ENCODE measurements at regions not wholly inside any gene's neighbourhood (a gene's known extent, or its start where the extent isn't known, plus 50 kb on each side); places are given as distances from the start of the nearest gene placed in this dataset.

- TF ChIP-seq, protein P1, sequence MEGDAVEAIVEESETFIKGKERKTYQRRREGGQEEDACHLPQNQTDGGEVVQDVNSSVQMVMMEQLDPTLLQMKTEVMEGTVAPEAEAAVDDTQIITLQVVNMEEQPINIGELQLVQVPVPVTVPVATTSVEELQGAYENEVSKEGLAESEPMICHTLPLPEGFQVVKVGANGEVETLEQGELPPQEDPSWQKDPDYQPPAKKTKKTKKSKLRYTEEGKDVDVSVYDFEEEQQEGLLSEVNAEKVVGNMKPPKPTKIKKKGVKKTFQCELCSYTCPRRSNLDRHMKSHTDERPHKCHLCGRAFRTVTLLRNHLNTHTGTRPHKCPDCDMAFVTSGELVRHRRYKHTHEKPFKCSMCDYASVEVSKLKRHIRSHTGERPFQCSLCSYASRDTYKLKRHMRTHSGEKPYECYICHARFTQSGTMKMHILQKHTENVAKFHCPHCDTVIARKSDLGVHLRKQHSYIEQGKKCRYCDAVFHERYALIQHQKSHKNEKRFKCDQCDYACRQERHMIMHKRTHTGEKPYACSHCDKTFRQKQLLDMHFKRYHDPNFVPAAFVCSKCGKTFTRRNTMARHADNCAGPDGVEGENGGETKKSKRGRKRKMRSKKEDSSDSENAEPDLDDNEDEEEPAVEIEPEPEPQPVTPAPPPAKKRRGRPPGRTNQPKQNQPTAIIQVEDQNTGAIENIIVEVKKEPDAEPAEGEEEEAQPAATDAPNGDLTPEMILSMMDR (IDR thresholded peaks at IDR 0.05) = no peak
- TF ChIP-seq POLR2A (IDR thresholded peaks at IDR 0.05) = no peak
These were observed 867.4 kb downstream of the DSC3 start for GRCh38 chr18:30175061-30175574.
